Liver (tissue), 8 donors: ENCODE measurements at regions not wholly inside any gene's neighbourhood (a gene's known extent, or its start where the extent isn't known, plus 50 kb on each side); places are given as distances from the start of the nearest gene placed in this dataset.
"Not testable (repeated sequence)": the region's sequence is repeated elsewhere in the genome, so short reads cannot be mapped to it uniquely, and the experiment has no call there.

ENCODE experiments used
- DNase-seq: peaks from one replicate; pipeline ENCODE4 v3.0.0-alpha.2; 2017; ENCODE audit warnings: low spot score
- H3K27ac ChIP-seq, 2 donors: one replicate each; pipeline ENCODE4 v1.7.0; 2013; ENCODE audit warnings: inconsistent platforms in 2 of 2, low read length in 2 of 2, control low read depth in 1 of 2, low read depth in 1 of 2, mild to moderate bottlenecking in 1 of 2
- H3K27me3 ChIP-seq, 4 donors: one replicate each; pipeline versions ENCODE4 v1.6.1 to v1.7.0; 2013; ENCODE audit warnings: low read length in 3 of 4, inconsistent platforms in 1 of 4, mild to moderate bottlenecking in 1 of 4, moderate library complexity in 1 of 4; ENCODE audit not compliant: control insufficient read depth in 4 of 4, insufficient read depth in 4 of 4
- H3K36me3 ChIP-seq, 4 donors: one replicate each; pipeline versions ENCODE4 v1.6.1 to v1.7.0; 2013; ENCODE audit warnings: low read length in 3 of 4, mild to moderate bottlenecking in 3 of 4, low read depth in 1 of 4, moderate library complexity in 1 of 4; ENCODE audit not compliant: control insufficient read depth in 4 of 4, insufficient read depth in 3 of 4
- H3K4me1 ChIP-seq, 4 donors: one replicate each; pipeline versions ENCODE4 v1.6.1 to v1.7.0; 2013; ENCODE audit warnings: low read length in 3 of 4, mild to moderate bottlenecking in 3 of 4, moderate library complexity in 1 of 4; ENCODE audit not compliant: control insufficient read depth in 4 of 4, insufficient read depth in 4 of 4
- H3K4me3 ChIP-seq, 3 donors: one replicate each; pipeline versions ENCODE4 v1.6.1 to v1.7.0; 2013; ENCODE audit warnings: low read length in 3 of 3, control low read depth in 1 of 3, low read depth in 1 of 3, mild to moderate bottlenecking in 1 of 3
- H3K9ac ChIP-seq, 2 donors: one replicate each; pipeline ENCODE4 v1.7.0; 2013; ENCODE audit warnings: low read length in 2 of 2, mild to moderate bottlenecking in 2 of 2, moderate library complexity in 2 of 2, control low read depth in 1 of 2, low read depth in 1 of 2
- H3K9me3 ChIP-seq, 4 donors: one replicate each; pipeline versions ENCODE4 v1.6.1 to v1.7.0; 2013; ENCODE audit warnings: low read length in 3 of 4; ENCODE audit not compliant: control insufficient read depth in 4 of 4
- ATF3 ChIP-seq: IDR thresholded peaks from 2 replicates; pipeline ENCODE4 v1.6.1; 2016; ENCODE audit warnings: antibody characterized with exemption
- CTCF ChIP-seq: fragments of 150-350 bp; IDR thresholded peaks from 2 replicates; pipeline ENCODE4 v1.5.1; 2017; ENCODE audit warnings: improper control_type of control experiment, low read depth, low read length; ENCODE audit not compliant: missing input control
- EGR1 ChIP-seq, 2 donors: IDR thresholded peaks; 2 replicates each; pipeline ENCODE4 v1.6.1; 2016 to 2018; ENCODE audit warnings: antibody characterized with exemption in 2 of 2, low read depth in 2 of 2
- FOXA1 ChIP-seq: IDR thresholded peaks from 2 replicates; pipeline ENCODE4 v1.6.1; 2016; ENCODE audit warnings: antibody characterized with exemption
- FOXA2 ChIP-seq: IDR thresholded peaks from 2 replicates; pipeline ENCODE4 v1.6.1; 2016; ENCODE audit warnings: antibody characterized with exemption
- GABPA ChIP-seq, 2 donors: IDR thresholded peaks in 1 of 2; conservative IDR thresholded peaks in 1 of 2; 2 replicates each; pipeline ENCODE4 v1.6.1; 2016; ENCODE audit warnings: antibody characterized with exemption in 2 of 2, mild to moderate bottlenecking in 1 of 2, moderate library complexity in 1 of 2
- HNF4A ChIP-seq, 2 donors: conservative IDR thresholded peaks; 2 replicates each; pipeline ENCODE4 v1.6.1; 2016; ENCODE audit warnings: antibody characterized with exemption in 2 of 2, mild to moderate bottlenecking in 2 of 2
- HNF4G ChIP-seq: IDR thresholded peaks from 2 replicates; pipeline ENCODE4 v1.6.1; 2016; ENCODE audit warnings: antibody characterized with exemption
- JUND ChIP-seq, 2 donors: IDR thresholded peaks; 2 replicates each; pipeline ENCODE4 v1.6.1; 2016; ENCODE audit warnings: antibody characterized with exemption in 2 of 2
- MAX ChIP-seq: IDR thresholded peaks from 2 replicates; pipeline ENCODE4 v1.6.1; 2016; ENCODE audit warnings: antibody characterized with exemption
- NR2F2 ChIP-seq: IDR thresholded peaks from 2 replicates; pipeline ENCODE4 v1.6.1; 2016; ENCODE audit warnings: antibody characterized with exemption
- RAD21 ChIP-seq, 2 donors: IDR thresholded peaks; 2 replicates each; pipeline ENCODE4 v1.6.1; 2016; ENCODE audit warnings: antibody characterized with exemption in 2 of 2, mild to moderate bottlenecking in 2 of 2
- REST ChIP-seq: IDR thresholded peaks from 2 replicates; pipeline ENCODE4 v1.6.1; 2016; ENCODE audit warnings: antibody characterized with exemption, mild to moderate bottlenecking
- RXRA ChIP-seq, 2 donors: IDR thresholded peaks; 2 replicates each; pipeline ENCODE4 v1.6.1; 2017 to 2018; ENCODE audit warnings: antibody characterized with exemption in 2 of 2, mild to moderate bottlenecking in 1 of 2
- SP1 ChIP-seq: IDR thresholded peaks from 2 replicates; pipeline ENCODE4 v1.6.1; 2018; ENCODE audit warnings: antibody characterized with exemption, mild to moderate bottlenecking
- TAF1 ChIP-seq: conservative IDR thresholded peaks from 2 replicates; pipeline ENCODE4 v1.6.1; 2016; ENCODE audit warnings: antibody characterized with exemption, mild to moderate bottlenecking
- YY1 ChIP-seq: IDR thresholded peaks from 2 replicates; pipeline ENCODE4 v1.6.1; 2016; ENCODE audit warnings: antibody characterized with exemption, mild to moderate bottlenecking
- ZBTB33 ChIP-seq: IDR thresholded peaks from 2 replicates; pipeline ENCODE4 v1.6.1; 2016; ENCODE audit warnings: antibody characterized with exemption
- WGBS: extraction: QIAGEN DNeasy Blood & Tissue Kit; methylation state at CpG from one replicate; pipeline ENCODE4 v1.1.7; 2013; 5-methylcytosine and 5-hydroxymethylcytosine counted together
- donor health status: healthy.
- donor health status: healthy.
- donor health status: healthy.
- donor health status: healthy.
- donor health status: healthy.

GRCh38 chr10:3255075-3255474, 82.5 kb upstream of the PITRM1 start:
- H3K4me3 ChIP-seq: no peak overlapping the region
- TF ChIP-seq YY1: no peak
- TF ChIP-seq EGR1 (IDR thresholded peaks at IDR 0.05; ENCODE audit: low read depth in 2 of 2): no peak
- TF ChIP-seq FOXA1: no peak
- TF ChIP-seq ZBTB33: no peak
- no peak for TF ChIP-seq SP1
- TF ChIP-seq MAX: no peak
- no peak for TF ChIP-seq TAF1
- TF ChIP-seq RAD21 (IDR thresholded peaks at IDR 0.05): no peak
- TF ChIP-seq GABPA (IDR thresholded peaks at IDR 0.05 in 1 of 2, conservative IDR thresholded peaks at IDR 0.05 in 1 of 2): no peak
- TF ChIP-seq NR2F2: no peak
- no peak for TF ChIP-seq HNF4G
- no peak for TF ChIP-seq FOXA2
- no peak for TF ChIP-seq HNF4A (conservative IDR thresholded peaks at IDR 0.05)
- TF ChIP-seq RXRA (IDR thresholded peaks at IDR 0.05): no peak
- no peak for TF ChIP-seq REST
- no peak for TF ChIP-seq ATF3
- no peak for TF ChIP-seq CTCF
- TF ChIP-seq JUND (IDR thresholded peaks at IDR 0.05): no peak
- H3K9ac ChIP-seq: no peak overlapping the region
- H3K27me3 ChIP-seq: no peaks in the 10 kb centered on the region
- 77% methylated on average over 5 of the region's 5 CpGs for WGBS
- no peak for DNase-seq
- no peak overlapping the region for H3K27ac ChIP-seq
- H3K9me3 ChIP-seq: no peaks in the 10 kb centered on the region
- H3K4me1 ChIP-seq: no peaks in the 10 kb centered on the region
- H3K36me3 ChIP-seq: no peaks in the 10 kb centered on the region

- not testable (repeated sequence) for H3K27me3 ChIP-seq, H3K4me1 ChIP-seq, H3K4me3 ChIP-seq, H3K9ac ChIP-seq, H3K27ac ChIP-seq, H3K36me3 ChIP-seq, H3K9me3 ChIP-seq, DNase-seq
- WGBS: 80% methylated on average over 3 of the region's 3 CpGs
Observed at GRCh38 chr10:3253974-3254373, 81.4 kb upstream of the PITRM1 start.
